ENCODE measurements at regions not wholly inside any gene's neighbourhood (a gene's known extent, or its start where the extent isn't known, plus 50 kb on each side); places are given as distances from the start of the nearest gene placed in this dataset.

GRCh38 chr5:8905021-8905420 is 640.9 kb downstream of the SEMA5A start:
- no peak for DNase-seq

- no peak for DNase-seq
Observed at GRCh38 chr5:8906303-8906967, 639.4 kb downstream of the SEMA5A start.

GRCh38 chr5:8907168-8907868 is 638.6 kb downstream of the SEMA5A start:
- DNase-seq, result no peak

- peak in 2 of 51 donors; percentile 2 to 17 for DNase-seq
Observed at GRCh38 chr5:8908055-8908683, 637.7 kb downstream of the SEMA5A start.

- no peak for DNase-seq
Observed at GRCh38 chr5:8912106-8912505, 633.8 kb downstream of the SEMA5A start.

- DNase-seq, result no peak
Observed at GRCh38 chr5:8913522-8913921, 632.4 kb downstream of the SEMA5A start.

GRCh38 chr5:8919096-8919495 is 626.8 kb downstream of the SEMA5A start:
- no peak for DNase-seq

- DNase-seq, result no peak
Observed at GRCh38 chr5:8923526-8923925, 622.3 kb downstream of the SEMA5A start.

- DNase-seq, result no peak
Observed at GRCh38 chr5:8924054-8924793, 621.7 kb downstream of the SEMA5A start.

- no peak for DNase-seq
Observed at GRCh38 chr5:8930021-8930420, 615.9 kb downstream of the SEMA5A start.

GRCh38 chr5:8934455-8934854 is 611.4 kb downstream of the SEMA5A start:
- no peak for DNase-seq

GRCh38 chr5:8940934-8941333 is 604.9 kb downstream of the SEMA5A start:
- no peak for DNase-seq

GRCh38 chr5:8943301-8943700 is 602.6 kb downstream of the SEMA5A start:
- no peak for DNase-seq

GRCh38 chr5:8944005-8944404 is 601.9 kb downstream of the SEMA5A start:
- no peak for DNase-seq

- DNase-seq, result no peak
Observed at GRCh38 chr5:8945972-8946371, 599.9 kb downstream of the SEMA5A start.

- no peak for DNase-seq
Observed at GRCh38 chr5:8949908-8950307, 596.0 kb downstream of the SEMA5A start.

GRCh38 chr5:8952147-8952546 is 593.7 kb downstream of the SEMA5A start:
- no peak for DNase-seq

- no peak for DNase-seq
Observed at GRCh38 chr5:8953016-8953415, 592.9 kb downstream of the SEMA5A start.

- no peak for DNase-seq
Observed at GRCh38 chr5:8953911-8954438, 591.9 kb downstream of the SEMA5A start.

- no peak for DNase-seq
Observed at GRCh38 chr5:8954801-8955200, 591.1 kb downstream of the SEMA5A start.

GRCh38 chr5:8956659-8957058 is 589.2 kb downstream of the SEMA5A start:
- no peak for DNase-seq

GRCh38 chr5:8958602-8959001 is 587.3 kb downstream of the SEMA5A start:
- DNase-seq, result no peak
